Stimulated activated CD4-positive, alpha-beta T cell treated with anti-CD3 and anti-CD28 coated beads, Interleukin-15, amount 100 ng/mL, for 1 hour (primary cell): ENCODE measurements at regions not wholly inside any gene's neighbourhood (a gene's known extent, or its start where the extent isn't known, plus 50 kb on each side); places are given as distances from the start of the nearest gene placed in this dataset.

ENCODE experiments used
- DNase-seq, 2 donors: peaks; one replicate each; pipeline ENCODE4 v3.0.0-alpha.2; 2020; ENCODE audit warnings: low read depth in 1 of 2, low spot score in 1 of 2

DNA sequence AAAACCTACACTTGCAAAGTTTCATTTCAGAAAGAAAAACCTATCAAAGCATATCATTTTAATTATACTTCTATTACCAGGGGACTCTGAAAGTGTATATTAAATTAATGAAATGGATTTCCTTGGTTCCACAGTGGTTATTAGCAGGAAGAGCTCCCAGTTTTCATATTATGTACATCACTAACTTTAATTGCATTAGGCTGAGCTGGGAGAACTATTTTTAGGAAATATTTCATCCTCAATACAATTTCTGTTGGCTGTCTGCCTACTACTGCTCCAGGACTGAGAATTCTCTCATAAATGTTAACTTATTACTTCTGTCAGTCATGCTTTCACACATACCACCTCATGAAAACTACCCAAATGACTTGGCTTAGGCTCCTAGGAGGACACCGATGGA is 301.4 kb downstream of the CMPK2 start:
- no peak for DNase-seq

DNA sequence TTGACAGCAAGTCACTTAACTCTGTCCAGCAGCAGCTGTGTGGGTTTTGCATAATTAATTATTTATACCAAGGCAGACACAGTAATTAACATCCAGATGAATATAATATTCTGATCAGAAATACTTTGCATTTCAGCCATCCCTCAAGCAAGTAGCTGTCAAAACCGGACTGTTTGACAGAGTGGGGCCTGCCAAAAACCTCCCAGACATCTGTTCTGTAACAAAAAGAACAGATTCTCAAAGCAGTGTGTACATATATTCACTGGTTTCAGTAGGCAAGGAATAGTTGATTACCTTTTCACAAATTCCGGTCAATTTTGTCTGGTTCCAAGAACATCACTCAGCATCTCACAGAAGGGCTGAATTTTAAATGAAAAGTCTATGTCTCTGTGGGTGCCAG is 291.6 kb downstream of the CMPK2 start:
- DNase-seq: no peak

DNA sequence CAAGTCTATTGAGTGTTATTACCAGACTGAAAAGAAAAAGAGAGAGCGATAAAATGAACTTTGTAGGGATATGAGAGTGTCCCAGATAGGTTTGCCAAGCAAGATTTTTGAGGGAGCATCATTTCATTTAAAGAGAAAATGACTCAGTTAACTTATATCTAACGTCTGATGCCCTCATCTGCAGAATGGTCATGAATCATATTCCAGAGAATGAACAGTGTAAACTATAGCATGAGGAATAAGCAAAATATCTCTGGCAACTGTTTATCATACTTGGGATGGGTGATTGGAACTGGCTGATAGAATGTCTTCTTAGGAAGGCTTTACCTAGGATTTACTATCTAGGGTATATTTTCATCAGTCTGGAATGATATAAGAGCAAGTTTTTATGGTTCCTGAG is 289.4 kb downstream of the CMPK2 start:
- no peak for DNase-seq

DNA sequence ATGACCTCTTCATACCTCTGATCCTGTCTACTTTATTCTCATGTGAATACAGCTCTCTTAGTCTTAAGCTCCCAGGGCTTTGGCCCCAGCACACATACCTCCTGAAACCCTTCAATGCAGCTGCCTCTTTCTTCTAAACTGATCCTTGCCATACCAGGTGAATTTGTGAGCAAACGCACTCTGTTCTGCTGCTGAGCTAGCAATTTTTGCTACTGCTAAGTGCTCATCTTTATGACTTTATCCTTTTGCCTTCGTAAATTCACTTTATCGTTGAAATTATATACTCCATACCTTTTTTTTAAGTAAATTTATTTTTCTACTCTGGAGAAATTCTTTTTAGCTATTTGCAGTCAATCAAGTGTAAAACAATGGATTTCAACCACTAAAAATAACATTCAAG is 287.7 kb downstream of the CMPK2 start:
- no peak for DNase-seq

DNA sequence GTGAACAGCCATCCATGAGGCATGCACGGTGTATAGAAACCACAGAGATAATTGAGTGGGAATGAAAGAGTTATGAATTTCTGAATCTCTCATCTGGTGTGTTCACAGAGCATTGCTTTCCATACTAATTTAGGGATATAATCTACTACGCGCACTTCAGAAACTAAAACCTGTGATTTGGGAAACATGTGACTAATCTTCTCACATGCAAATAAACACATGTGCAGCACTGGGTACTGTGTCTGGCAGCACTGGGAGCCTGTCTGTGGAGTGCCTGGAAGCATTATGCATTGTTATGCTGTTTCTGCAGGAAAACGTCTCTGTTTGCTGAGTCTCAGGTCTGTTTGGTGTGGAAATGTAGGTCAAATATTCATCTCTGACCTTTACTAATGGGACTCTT is 287.3 kb downstream of the CMPK2 start:
- DNase-seq: no peak

DNA sequence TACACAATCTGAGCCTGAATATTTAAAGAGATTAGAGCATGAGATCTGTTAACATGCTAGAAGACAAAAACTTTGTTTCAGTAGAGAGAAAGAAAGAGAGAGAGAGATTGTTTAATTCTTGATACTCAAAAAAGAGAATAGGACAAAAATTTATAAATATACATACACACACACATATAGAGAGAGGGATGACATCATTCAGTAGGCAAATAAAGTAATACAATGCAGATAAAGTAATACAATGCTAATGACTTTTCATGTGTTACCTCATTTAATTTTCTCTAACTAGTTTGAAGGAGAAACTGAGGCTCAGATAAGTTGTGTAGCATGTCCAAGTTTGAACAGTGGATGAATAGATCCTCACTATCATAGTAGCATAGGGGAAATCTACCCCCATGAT is 286.4 kb downstream of the CMPK2 start:
- no peak for DNase-seq

DNA sequence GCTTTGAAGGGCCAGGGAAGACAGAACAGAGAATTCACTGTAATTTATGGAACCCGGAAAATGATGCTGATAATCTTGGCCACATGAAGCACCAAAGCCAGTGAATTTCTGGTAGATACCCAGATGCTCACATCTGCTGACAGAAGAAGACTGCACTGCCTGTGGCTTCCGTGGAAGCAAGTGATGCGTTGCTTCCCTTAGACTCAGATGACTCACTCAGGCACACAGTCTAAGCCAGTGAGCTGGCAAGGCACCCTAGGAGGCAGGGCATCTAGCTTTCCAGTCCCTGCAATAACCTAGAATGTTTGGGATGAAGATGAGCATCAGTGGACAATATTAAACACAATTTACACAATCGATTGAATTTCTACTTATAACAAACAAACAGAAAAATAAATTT is 284.7 kb downstream of the CMPK2 start:
- DNase-seq: no peak

DNA sequence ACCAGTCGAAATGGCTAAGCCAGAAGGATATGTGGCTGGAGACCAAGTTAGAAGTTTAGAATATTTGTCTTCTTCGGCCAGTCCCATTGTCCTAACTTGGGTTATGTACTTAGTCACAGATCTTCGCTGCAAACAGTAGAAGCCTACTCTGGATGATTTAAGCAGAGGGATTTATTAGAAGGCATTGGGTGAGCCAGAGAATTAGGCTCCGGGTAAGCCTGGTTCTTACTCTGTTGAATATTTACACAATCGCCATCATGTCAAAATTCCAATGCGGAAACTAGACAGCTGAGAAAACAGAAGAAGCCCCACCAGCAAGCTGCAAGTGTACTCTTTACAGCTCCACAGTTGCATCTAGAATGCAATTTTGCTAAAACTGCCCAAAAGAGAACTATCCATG is 276.6 kb downstream of the CMPK2 start:
- no peak for DNase-seq

DNA sequence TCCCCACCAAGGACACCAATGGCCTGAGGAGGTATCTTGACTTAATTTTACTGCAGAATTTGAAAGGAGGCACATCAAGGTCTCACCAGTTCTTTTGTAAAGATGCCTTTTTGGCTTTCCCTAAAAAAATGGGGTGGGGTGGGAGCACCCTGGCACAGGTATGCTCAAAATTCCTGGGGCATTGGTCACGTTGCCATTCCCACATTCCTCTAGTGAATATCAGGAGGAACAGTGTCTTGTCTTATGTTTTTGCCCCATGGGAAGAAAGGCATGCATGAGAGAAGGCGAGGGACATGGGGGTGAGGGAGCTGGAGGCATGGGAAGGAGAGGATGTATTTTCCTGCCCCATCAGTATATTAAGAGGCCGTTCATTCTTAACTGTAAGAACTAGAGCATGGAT is 275.3 kb downstream of the CMPK2 start:
- no peak for DNase-seq

DNA sequence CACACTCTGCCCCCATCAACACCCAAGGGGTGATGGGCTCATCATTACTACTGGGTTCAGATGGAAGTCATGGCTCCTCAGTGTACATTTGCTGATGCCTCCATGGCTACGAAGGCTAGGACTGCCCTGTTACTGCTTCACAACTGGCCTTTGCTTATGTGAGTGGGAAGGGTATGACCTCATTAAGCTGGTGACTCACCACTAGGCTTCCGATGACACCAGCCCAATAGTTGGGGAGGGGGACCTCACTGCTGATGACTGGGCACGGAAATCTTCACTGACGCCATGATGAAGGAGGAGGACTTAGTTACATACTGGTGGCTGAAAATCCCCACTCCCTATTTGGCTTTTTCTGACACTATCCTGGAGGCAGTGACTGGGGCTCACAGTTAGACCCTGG is 263.2 kb downstream of the CMPK2 start:
- no peak for DNase-seq

DNA sequence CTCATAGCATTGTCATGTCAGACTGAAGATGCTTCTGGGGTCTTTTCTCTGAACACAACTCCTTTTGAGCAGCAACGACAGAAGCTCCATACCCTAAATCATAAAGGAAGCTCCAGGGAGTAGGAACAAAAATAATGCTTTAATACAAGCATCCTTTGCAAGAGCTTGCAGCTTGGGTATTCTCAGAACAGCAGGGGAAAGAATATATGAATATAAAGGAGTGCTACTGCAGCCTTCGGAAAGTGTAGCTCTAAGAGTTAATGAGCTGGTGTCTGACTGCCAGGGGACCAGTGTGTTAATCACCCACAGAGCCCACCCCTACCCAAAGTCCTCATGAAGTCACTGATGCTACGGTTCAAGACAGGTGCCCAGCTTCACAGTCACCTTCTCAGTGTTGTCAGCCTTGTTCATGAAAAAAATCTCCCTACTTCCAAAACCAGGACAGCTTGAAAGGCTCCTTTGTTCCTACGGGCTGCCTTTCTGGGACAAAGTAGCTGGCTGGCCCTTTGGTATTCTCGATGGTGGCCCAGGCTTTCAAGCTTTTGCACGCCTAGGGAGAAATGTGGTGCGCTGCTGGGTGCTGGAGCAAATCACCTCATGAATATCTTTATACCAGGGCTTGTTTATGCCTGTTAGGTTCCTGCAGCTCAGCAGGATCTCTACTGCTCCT is 259.7 kb downstream of the CMPK2 start:
- no peak for DNase-seq

DNA sequence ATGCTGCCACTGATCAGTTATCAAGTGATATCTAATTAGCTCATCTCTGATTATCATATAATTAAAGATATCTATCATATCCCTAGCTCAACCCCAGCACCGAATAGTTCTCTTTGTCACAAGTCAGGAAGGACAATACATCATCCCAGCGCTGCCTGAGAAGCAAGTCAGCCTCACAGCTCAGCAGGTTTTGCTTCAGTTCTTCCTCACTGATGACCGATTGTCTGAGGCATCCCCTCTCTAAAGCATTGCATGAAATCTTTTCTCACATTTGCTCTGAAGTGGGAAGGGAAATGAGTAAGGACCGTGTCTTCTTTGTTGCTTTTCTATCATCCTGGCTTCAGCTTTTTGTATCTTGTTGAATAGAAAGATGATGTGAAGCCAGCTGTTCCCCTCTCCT is 247.9 kb downstream of the CMPK2 start:
- no peak for DNase-seq

DNA sequence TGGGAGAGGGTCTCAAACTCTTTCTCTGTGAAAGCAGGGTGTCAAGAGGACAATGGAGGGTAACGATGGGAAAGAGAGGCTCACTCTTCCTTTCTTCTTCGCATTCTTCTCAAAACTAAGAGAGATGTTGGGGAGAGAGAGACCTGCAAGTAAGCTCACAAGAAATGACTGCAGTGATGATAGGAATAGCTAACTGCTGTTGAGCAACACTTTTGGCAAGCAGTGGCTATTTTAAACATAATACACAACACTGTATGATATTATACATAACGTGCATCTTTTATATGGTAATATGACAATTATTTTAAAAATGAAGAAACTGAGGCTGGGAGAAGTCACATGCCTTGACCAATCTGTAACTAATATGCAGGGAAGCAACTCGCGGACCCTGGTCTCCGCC is 247.5 kb downstream of the CMPK2 start:
- DNase-seq: no peak

DNA sequence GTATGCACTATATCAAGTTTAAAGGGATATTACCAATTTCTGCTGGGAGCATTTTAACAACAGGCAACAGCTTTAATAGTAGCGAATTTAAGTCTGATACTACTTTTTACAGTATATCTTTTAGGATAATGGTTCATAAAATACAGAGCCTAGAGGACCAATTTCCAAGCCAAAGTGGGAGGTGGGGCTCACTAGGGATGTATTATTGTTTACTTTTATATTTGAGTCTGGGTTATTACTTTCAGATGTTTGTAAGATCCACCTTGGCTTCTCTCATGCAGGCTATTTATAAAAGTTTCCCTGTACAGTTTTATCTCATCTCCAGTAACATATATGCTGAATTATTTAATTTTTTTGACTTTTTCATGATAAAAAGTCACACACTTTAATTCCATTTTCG is 242.0 kb downstream of the CMPK2 start:
- no peak for DNase-seq

DNA sequence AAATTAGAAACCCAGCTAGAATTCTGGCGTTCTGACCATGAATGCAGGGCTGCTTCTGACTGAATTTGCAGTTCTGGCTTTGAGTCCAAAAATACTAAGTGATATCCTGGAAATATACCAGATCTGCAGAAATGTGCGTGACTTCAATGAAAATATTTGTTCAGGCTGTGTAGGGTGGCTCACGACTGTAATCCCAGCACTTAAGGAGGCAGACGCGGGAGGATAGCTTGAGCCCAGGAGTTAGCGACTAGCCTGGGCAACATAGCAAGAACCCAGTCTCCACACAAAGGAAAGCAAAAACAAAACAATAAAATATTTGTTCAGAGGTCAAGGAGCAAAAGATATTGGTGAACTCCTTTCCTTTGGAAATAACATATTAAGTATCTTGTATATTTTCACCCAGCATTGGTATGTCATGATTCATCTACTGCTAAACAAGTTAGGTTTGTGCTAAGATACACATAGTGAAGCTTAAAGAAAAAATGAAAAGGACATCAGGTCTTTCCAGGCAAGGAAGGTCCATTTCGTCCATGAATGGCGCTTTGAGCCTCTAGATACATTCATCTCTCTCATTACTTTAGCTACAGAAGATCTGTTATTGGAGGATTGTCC is 239.2 kb downstream of the CMPK2 start:
- DNase-seq: no peak

DNA sequence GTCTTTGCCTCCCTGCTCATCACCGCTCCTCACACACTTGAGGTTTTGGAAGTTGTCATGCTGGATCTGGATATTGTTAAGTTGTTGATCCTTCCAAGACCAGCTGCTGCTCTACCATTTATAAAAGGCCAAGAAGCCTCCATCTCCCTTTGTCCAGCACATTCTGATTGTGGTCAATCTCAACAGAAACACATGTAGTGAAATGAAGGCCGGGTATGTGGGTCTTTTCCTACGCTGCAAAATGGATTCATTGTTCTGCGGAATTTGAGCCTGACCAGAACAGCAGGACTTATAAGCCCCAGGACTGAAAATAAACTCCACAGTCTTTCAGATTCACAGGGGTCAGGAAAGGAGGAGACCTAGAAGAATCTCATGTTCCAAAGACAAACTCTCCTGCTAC is 238.4 kb downstream of the CMPK2 start:
- no peak for DNase-seq

DNA sequence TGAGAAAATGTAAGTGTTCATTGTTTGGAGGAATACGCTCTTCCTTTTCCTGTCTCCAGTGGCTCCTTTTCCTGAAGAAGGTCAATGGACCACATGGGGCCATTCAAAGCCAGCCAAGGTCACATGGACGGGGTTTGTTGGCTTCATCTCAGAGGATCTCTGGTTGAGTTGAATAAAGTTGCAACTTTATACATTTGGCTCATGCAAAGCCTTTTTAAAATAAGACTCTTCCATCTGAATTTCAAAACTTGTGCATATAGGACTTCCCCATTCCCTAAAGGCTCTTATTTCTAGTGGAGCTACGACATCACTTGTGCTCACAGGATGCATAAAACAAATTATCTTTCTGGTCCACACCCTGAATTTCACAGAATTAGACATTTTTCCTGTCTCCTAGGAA is 235.5 kb downstream of the CMPK2 start:
- no peak for DNase-seq

DNA sequence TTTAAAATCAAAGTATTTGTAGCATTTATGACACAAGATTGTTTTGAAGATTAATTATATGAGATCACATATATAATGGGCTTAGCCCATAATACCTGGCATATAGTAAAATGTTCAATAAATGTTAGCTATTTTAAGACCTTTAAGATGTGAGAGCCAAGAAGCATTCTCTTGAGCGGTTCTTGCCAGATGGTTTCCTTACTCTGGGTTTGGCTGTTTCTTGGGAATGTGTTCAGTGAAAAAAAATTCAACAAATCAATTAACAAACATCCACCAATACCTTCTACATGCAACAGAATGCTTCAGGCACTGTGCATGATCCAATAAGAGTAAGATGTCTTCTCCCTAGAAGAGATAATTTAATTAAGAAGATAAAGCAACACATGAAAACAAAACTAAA is 230.4 kb downstream of the CMPK2 start:
- no peak for DNase-seq

DNA sequence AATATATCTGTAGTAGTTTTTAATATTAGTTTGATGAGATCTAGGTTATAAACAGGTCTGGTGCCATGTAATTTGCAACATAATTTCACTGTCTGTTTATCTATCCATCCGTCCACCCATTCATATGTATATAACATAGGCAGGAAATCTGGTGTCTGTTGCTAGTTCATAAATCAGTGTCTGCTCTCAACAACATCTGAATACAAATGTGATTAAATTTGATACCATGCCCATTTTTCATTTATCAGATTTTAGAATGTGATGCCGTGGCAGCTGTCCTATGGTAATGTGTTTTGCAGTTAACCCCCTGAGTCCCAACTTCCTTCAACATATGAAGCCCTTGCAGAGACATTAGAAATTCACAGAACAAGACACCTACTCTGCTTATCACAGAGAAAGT is 228.4 kb downstream of the CMPK2 start:
- DNase-seq: no peak

DNA sequence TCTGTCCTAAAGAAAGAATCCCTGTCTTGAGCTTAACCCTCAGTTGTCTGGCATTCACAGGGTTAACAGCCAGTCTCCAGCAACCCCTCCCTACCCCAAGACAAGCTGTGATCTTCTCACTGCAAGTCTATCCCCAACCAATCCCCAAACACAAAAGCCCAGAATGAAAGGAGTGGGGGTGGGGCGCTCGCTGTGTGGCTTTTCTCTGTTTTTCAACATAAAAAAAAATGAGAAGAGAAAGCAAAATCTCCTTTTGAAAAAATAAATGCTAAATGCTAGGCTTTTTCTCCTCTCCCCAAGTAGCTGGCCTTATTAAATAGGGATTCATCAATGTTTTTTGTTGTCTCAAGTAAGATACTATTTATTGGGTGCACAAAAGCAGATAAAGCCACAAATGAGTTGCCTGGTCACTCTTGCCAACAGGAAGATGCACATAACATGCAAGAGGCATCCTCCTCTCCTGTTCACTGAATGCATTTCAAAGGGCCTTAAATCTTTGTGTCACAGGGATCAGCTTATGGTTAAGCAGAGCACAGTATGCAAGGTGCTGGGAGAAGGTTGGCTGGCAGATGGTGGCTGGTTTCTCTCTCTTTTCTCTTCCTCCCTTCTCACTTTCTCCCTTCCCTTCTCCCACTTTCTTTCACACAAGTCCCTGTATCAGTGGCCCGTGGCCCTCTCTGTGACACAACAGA is 225.6 kb downstream of the CMPK2 start:
- no peak for DNase-seq

DNA sequence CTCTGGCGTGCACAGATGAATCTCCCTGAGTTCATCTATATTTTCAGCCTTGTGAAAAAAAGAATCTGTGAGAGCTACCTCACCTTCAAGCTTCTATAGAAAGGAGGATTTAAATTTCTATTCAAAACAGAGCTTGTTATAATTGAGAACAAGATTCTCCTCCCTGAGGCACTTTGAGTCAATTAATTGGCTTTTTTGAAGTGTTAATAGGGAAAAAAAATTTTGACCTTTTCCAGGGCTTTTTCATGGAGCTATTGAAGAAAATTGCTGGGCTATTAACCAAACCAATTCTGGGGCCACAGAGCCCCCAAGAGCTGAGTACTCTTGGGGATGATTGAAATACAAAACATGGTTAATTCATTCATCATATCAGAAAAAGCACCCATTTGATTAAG is 225.1 kb downstream of the CMPK2 start:
- DNase-seq: no peak

DNA sequence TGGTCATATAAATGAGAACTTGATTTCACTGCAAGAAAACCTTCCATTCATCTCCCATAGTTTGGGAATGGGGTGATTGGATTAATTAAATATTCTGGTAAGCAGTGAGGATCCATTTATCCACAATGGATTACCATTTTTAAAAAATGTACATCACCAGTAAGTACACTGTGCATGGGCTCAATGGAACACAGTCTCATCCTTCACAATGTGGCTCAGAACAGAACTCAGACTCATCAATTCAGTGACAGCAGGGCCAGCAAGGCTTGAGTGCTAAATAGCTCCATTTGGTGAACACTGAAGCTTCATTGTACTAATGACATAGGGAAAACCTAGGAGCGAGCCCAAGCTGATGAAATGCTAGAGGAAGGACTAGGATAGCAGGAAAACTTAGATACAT is 223.8 kb downstream of the CMPK2 start:
- no peak for DNase-seq

DNA sequence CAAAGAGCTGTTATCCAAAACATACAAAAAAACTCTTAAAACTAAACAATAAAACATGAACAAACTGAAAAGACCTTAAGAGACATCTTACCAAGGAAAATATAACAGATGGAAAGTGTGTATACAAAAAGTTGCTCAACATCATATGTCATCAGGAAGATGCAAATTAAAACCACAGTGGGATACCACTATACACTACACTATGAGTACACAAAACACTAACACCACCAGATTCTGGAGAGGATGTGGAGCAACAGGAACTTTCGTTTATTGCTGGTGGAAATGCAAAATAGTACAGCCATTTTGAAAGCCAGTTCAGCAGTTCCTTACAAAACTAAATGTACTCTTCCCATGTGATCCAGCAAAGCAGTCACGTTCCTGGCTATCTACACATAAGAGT is 221.4 kb downstream of the CMPK2 start:
- DNase-seq: no peak
